Common myeloid progenitor, CD34-positive (primary cell): ENCODE measurements at regions not wholly inside any gene's neighbourhood (a gene's known extent, or its start where the extent isn't known, plus 50 kb on each side); places are given as distances from the start of the nearest gene placed in this dataset.

Source experiments
- CTCF ChIA-PET: fragments of 350-600 bp; sonication (Branson Sonifier 250); formaldehyde crosslinking; loops from one replicate; lab custom pipeline; 2021; ENCODE audit warnings: antibody characterized with exemption; lab: Charles Lee
- POLR2A ChIA-PET: fragments of 350-600 bp; sonication (Branson Sonifier 250); formaldehyde crosslinking; loops from one replicate; lab custom pipeline; 2021; ENCODE audit warnings: antibody characterized with exemption; lab: Charles Lee
- DNase-seq, 3 donors: peaks; one replicate each; pipeline versions ENCODE4 v3.0.0 to v3.0.0-alpha.2; 2013
- H3K27ac ChIP-seq, 2 experiments: 1 replicate in 1 of 2; 2 replicates in 1 of 2; pipeline ENCODE4 v1.7.0; 2013; ENCODE audit warnings: inconsistent platforms in 2 of 2, low read length in 2 of 2, mild to moderate bottlenecking in 2 of 2, low read depth in 1 of 2, moderate library complexity in 1 of 2; ENCODE audit not compliant: severe bottlenecking in 2 of 2, insufficient read depth in 1 of 2, poor library complexity in 1 of 2
- H3K27me3 ChIP-seq, 5 experiments: replicated peaks in 2 of 5; 1 replicate in 3 of 5; 2 replicates in 2 of 5; pipeline versions ENCODE4 v1.6.1 to v1.7.0; 2013; ENCODE audit warnings: low read length in 4 of 5, mild to moderate bottlenecking in 2 of 5, moderate library complexity in 2 of 5, inconsistent platforms in 1 of 5; ENCODE audit not compliant: insufficient read depth in 5 of 5, control insufficient read depth in 4 of 5
- H3K36me3 ChIP-seq, 4 experiments: 1 replicate in 2 of 4; 2 replicates in 2 of 4; pipeline versions ENCODE4 v1.6.1 to v1.7.0; 2013; ENCODE audit warnings: low read length in 3 of 4, control low read depth in 1 of 4, mild to moderate bottlenecking in 1 of 4; ENCODE audit not compliant: control insufficient read depth in 4 of 4, insufficient read depth in 4 of 4
- H3K4me1 ChIP-seq, 4 experiments: 1 replicate in 3 of 4; 2 replicates in 1 of 4; pipeline versions ENCODE4 v1.6.1 to v1.7.1; 2013; ENCODE audit warnings: low read length in 3 of 4, mild to moderate bottlenecking in 3 of 4, control low read depth in 1 of 4, inconsistent platforms in 1 of 4, moderate library complexity in 1 of 4; ENCODE audit not compliant: control insufficient read depth in 4 of 4, insufficient read depth in 4 of 4; ENCODE audit errors: control extremely low read depth in 1 of 4
- H3K4me3 ChIP-seq, 7 experiments: 1 replicate in 4 of 7; 2 replicates in 3 of 7; pipeline versions ENCODE4 v1.5.1 to v1.7.0; 2013; ENCODE audit warnings: mild to moderate bottlenecking in 7 of 7, low read length in 6 of 7, moderate library complexity in 6 of 7, inconsistent platforms in 2 of 7, low read depth in 2 of 7, control low read depth in 1 of 7; ENCODE audit not compliant: insufficient read depth in 4 of 7, control insufficient read depth in 1 of 7; ENCODE audit errors: extremely low read depth in 1 of 7
- H3K9me3 ChIP-seq, 5 experiments: 1 replicate in 4 of 5; 2 replicates in 1 of 5; pipeline versions ENCODE4 v1.6.1 to v1.7.1; 2013; ENCODE audit warnings: low read length in 4 of 5, mild to moderate bottlenecking in 2 of 5, inconsistent platforms in 1 of 5, low read depth in 1 of 5, moderate library complexity in 1 of 5; ENCODE audit not compliant: control insufficient read depth in 4 of 5, insufficient read depth in 2 of 5; ENCODE audit errors: control extremely low read depth in 1 of 5
- WGBS: methylation state at CpG from one replicate; pipeline ENCODE4 v1.1.5; 2013; ENCODE audit not compliant: insufficient coverage; 5-methylcytosine and 5-hydroxymethylcytosine counted together

DNA sequence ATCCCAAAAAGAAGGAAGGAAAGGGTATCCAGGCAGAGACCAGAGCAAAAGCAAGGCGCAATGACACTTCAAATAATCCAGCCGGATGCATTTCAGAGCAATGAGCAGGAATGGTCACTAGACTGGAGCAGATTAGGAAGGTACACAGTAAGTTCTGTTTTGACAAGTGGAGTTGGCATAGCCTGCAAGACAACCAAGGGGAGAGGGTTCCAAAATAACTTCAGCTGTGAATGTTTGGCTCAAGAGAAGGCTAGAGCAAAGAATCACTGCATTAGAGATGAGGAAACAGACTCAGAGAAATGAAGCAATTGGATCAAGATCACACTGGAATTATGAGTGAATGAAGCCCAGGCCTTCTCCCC is 90.0 kb upstream of the EGFL6 start:
- H3K9me3 ChIP-seq = no peaks in the 10 kb centered on the region
- POLR2A ChIA-PET = no interaction called here
- 86% methylated on average over 2 of the region's 2 CpGs for WGBS

GRCh38 chrX:13478740-13479451 is 90.5 kb upstream of the EGFL6 start:
- no peaks in the 10 kb centered on the region for H3K36me3 ChIP-seq
- H3K27me3 ChIP-seq = peaks cover 0 to 9% (median 0%) of the 10 kb centered on the region in 5 experiments
- H3K9me3 ChIP-seq = no peaks in the 10 kb centered on the region
- no peak overlapping the region for H3K4me3 ChIP-seq
- WGBS = 71% methylated on average over 1 of the region's 6 CpGs
- H3K4me1 ChIP-seq = peaks cover 0 to 2% (median under 1%) of the 10 kb centered on the region in 4 experiments
- DNase-seq = no peak
- ChIA-PET CTCF (no interaction called here), POLR2A (no interaction called here)
- H3K27ac ChIP-seq = no peak overlapping the region

More for the DNA sequence above, 90.0 kb upstream of the EGFL6 start:
- Histone ChIP-seq H3K4me1 (no peaks in the 10 kb centered on the region), H3K27ac (no peak overlapping the region), H3K36me3 (no peaks in the 10 kb centered on the region), H3K4me3 (no peak overlapping the region), H3K27me3 (peaks cover 0 to 9% (median 0%) of the 10 kb centered on the region in 5 experiments)
- CTCF ChIA-PET = no interaction called here
- no peak for DNase-seq

- WGBS = 70% methylated on average over 4 of the region's 4 CpGs
- ChIA-PET POLR2A (no interaction called here), CTCF (interaction anchor here (1.0 kb wide), 1 partner anchor 11 kb away, joined by 3 read pairs; no protein-coding TSS in a partner anchor)
Measured at GRCh38 chrX:13476384-13476783, 93.0 kb upstream of the EGFL6 start.

GRCh38 chrX:13474164-13474516 is 95.3 kb upstream of the EGFL6 start:
- H3K36me3 ChIP-seq = no peaks in the 10 kb centered on the region
- ChIA-PET CTCF (interaction anchor here (0.6 kb wide), 1 partner anchor 14 kb away, joined by 3 read pairs; no protein-coding TSS in a partner anchor), POLR2A (no interaction called here)
- peaks cover 0 to 18% (median 9%) of the 10 kb centered on the region in 4 experiments for H3K4me1 ChIP-seq
- WGBS = no CpG with 5 or more reads among the region's 4 CpGs
- no peaks in the 10 kb centered on the region for H3K9me3 ChIP-seq
- DNase-seq = peak in 2 of 3 donors; percentile 4 to 9
- no peak overlapping the region for H3K27ac ChIP-seq
- peaks cover 0 to 5% (median 0%) of the 10 kb centered on the region in 5 experiments for H3K27me3 ChIP-seq
- no peak overlapping the region for H3K4me3 ChIP-seq

More at GRCh38 chrX:13476384-13476783, 93.0 kb upstream of the EGFL6 start:
- peaks cover 0 to 9% (median 0%) of the 10 kb centered on the region in 5 experiments for H3K27me3 ChIP-seq
- no peak overlapping the region for H3K27ac ChIP-seq
- no peaks in the 10 kb centered on the region for H3K9me3 ChIP-seq
- H3K36me3 ChIP-seq = no peaks in the 10 kb centered on the region
- DNase-seq = no peak
- no peak overlapping the region for H3K4me3 ChIP-seq
- peaks cover 0 to 6% (median 3%) of the 10 kb centered on the region in 4 experiments for H3K4me1 ChIP-seq

DNA sequence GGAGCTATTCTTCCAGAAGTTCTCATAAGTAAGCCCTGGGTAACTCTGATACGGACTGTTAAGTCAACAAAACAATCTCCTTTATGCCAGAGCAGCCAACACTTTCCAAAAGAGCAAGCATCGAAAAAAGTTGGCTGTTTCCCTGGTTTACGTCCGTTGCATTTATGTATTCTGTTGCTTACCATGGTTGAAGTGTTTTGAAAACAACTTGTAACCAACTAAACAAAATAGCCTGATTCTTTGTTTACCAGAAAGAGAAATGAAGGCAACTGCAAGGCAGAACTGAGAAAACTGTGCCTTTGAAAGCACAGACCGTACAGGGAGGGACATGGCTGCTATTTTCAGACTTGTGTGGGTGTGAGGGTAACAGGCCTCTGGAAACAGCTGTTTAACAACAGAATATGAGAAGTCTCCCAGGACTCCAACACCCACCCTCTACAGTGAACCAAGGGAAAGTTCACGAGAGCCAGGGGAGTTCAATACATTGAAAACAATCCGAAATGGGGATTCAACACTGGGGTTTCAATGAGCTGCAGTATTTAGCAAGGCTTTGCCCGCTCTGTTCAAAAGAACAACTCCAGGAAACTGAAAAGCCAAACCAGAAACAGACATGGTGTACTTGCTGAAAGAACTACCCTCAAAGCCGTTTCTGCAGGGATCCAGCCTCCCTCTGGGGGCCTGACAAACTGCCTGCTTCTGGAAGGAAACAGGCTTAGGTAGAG is 95.8 kb upstream of the EGFL6 start:
- Histone ChIP-seq H3K27me3 (peaks cover 0 to 3% (median 0%) of the 10 kb centered on the region in 5 experiments), H3K9me3 (no peaks in the 10 kb centered on the region), H3K4me3 (no peak overlapping the region), H3K27ac (no peak overlapping the region), H3K4me1 (peaks cover 0 to 18% (median 9%) of the 10 kb centered on the region in 4 experiments), H3K36me3 (no peaks in the 10 kb centered on the region)
- CTCF ChIA-PET = interaction anchor here (0.6 kb wide), 1 partner anchor 14 kb away, joined by 3 read pairs; no protein-coding TSS in a partner anchor
- POLR2A ChIA-PET = no interaction called here
- WGBS = 84% methylated on average over 5 of the region's 9 CpGs
- no peak for DNase-seq

- no CpG with 5 or more reads among the region's 5 CpGs for WGBS
- peaks cover 0 to 18% (median 9%) of the 10 kb centered on the region in 4 experiments for H3K4me1 ChIP-seq
- no peak overlapping the region for H3K27ac ChIP-seq
- ChIA-PET CTCF (interaction anchor here (1.3 kb wide), 2 partner anchors 13 to 526 kb away, joined by 3 to 4 read pairs; no protein-coding TSS in a partner anchor), POLR2A (no interaction called here)
- no peak overlapping the region for H3K4me3 ChIP-seq
- no peaks in the 10 kb centered on the region for H3K9me3 ChIP-seq
- no peak for DNase-seq
- peaks cover 0 to 4% (median 0%) of the 10 kb centered on the region in 5 experiments for H3K27me3 ChIP-seq
- no peaks in the 10 kb centered on the region for H3K36me3 ChIP-seq
Measured at GRCh38 chrX:13472975-13473374, 96.4 kb upstream of the EGFL6 start.

- Histone ChIP-seq H3K4me1 (peaks cover 0 to 18% (median 9%) of the 10 kb centered on the region in 4 experiments), H3K27me3 (peaks cover 0 to 3% (median 0%) of the 10 kb centered on the region in 5 experiments), H3K4me3 (no peak overlapping the region), H3K27ac (no peak overlapping the region), H3K36me3 (no peaks in the 10 kb centered on the region), H3K9me3 (no peaks in the 10 kb centered on the region)
- POLR2A ChIA-PET = no interaction called here
- no peak for DNase-seq
- CTCF ChIA-PET = no interaction called here
- WGBS = 79% methylated on average over 3 of the region's 3 CpGs
Measured at GRCh38 chrX:13471269-13471668, 98.1 kb upstream of the EGFL6 start.
